IgD-negative memory B cell (primary cell): ENCODE measurements at regions not wholly inside any gene's neighbourhood (a gene's known extent, or its start where the extent isn't known, plus 50 kb on each side); places are given as distances from the start of the nearest gene placed in this dataset.
"Not testable (repeated sequence)": the region's sequence is repeated elsewhere in the genome, so short reads cannot be mapped to it uniquely, and the experiment has no call there.

Experiments used
- H3K27ac Mint-ChIP-seq, 3 donors: one replicate each; pipeline ENCODE4 v1.8.0; 2020 to 2022; ENCODE audit warnings: mild to moderate bottlenecking in 3 of 3, mixed read lengths in 3 of 3, moderate library complexity in 1 of 3
- H3K27me3 Mint-ChIP-seq: one replicate; pipeline ENCODE4 v1.8.0; 2021; ENCODE audit warnings: mixed read lengths
- H3K36me3 Mint-ChIP-seq: one replicate; pipeline ENCODE4 v1.8.0; 2020; ENCODE audit warnings: mild to moderate bottlenecking, mixed read lengths
- H3K4me1 Mint-ChIP-seq, 3 donors: one replicate each; pipeline ENCODE4 v1.8.0; 2020 to 2022; ENCODE audit warnings: mixed read lengths in 3 of 3, mild to moderate bottlenecking in 1 of 3
- H3K4me3 Mint-ChIP-seq, 4 donors: one replicate each; pipeline ENCODE4 v1.8.0; 2020 to 2022; ENCODE audit warnings: mild to moderate bottlenecking in 4 of 4, mixed read lengths in 4 of 4, moderate library complexity in 3 of 4
- H3K9me3 Mint-ChIP-seq, 3 donors: one replicate each; pipeline ENCODE4 v1.8.0; 2020 to 2021; ENCODE audit warnings: mixed read lengths in 3 of 3, mild to moderate bottlenecking in 1 of 3

- not testable (repeated sequence) for H3K27ac Mint-ChIP-seq, H3K4me1 Mint-ChIP-seq, H3K9me3 Mint-ChIP-seq, H3K27me3 Mint-ChIP-seq, H3K36me3 Mint-ChIP-seq
- peak overlapping the region in 1 of 4 donors; percentile 68 for H3K4me3 Mint-ChIP-seq
These were observed 193.2 kb upstream of the PPP1R26 start for GRCh38 chr9:135286187-135286925.

DNA sequence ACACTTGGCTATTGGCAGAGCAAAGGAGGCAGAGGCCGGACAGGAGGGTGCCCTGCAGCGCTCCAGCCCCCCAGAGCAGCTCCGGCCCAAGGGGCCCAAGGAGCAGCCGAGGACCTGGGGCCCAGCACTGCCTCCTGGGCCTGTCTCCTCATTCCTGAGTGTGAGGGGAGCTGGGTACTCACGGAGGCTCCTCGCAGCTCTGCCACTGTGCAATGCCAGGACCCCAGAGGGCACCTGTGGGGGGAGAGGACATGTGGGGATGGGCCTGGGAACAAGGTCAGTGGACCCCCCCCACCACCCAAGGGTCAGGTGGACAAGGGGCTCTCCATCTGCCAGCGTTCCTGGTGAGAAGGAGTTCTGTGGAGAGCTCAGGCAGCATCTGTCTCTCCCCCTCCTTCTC is 192.6 kb upstream of the PPP1R26 start:
- no peak overlapping the region for H3K27ac Mint-ChIP-seq
- no peaks in the 10 kb centered on the region for H3K36me3 Mint-ChIP-seq
- no peaks in the 10 kb centered on the region for H3K9me3 Mint-ChIP-seq
- H3K27me3 Mint-ChIP-seq, result peaks cover 7% of the 10 kb centered on the region
- H3K4me1 Mint-ChIP-seq, result peaks cover 0 to 2% (median 0%) of the 10 kb centered on the region in 3 donors
- H3K4me3 Mint-ChIP-seq, result no peak overlapping the region

DNA sequence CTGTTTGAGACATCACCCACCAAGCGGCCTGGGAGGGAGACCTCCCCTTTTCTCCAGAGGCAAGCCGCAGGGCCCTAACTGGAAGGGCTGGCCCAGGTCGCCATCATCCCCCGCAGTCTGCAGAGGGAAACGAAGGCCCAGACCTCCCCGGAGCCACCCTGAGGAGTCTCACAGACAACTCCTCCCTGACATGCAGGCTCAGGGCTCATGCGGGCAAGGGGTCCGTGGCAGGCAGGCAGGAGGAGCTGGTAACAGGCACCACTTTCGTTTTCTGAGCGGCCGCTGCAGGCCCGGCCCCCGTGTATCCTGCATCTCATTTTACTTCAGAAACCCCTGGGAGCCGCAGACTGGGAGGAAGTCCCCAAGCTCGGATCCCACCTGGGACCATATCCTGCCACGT is 192.0 kb upstream of the PPP1R26 start:
- no peak overlapping the region for H3K27ac Mint-ChIP-seq
- no peaks in the 10 kb centered on the region for H3K9me3 Mint-ChIP-seq
- no peaks in the 10 kb centered on the region for H3K36me3 Mint-ChIP-seq
- peaks cover 0 to 2% (median 0%) of the 10 kb centered on the region in 3 donors for H3K4me1 Mint-ChIP-seq
- H3K27me3 Mint-ChIP-seq, result peaks cover 7% of the 10 kb centered on the region
- H3K4me3 Mint-ChIP-seq, result no peak overlapping the region

DNA sequence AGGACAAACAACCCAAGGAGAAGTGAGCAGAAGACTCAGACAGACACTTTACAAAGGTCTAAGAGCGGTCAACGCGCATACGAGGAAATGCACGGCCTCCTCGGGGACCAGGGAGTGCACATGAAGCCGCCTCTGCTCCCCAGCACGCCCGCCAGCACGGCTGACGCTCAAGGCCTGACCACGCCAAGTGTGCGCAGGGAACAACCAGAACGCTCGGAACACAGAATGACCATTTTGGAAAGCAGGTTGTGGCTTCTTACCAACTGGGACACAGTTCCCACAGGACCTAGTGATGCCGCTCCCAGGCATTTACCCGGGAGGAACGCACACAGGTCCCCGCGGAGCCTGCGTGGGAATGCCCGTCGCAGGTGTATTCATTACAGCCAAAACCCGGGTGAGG is 191.5 kb upstream of the PPP1R26 start:
- Mint-ChIP-seq H3K4me3 (no peak overlapping the region), H3K27ac (no peak overlapping the region), H3K36me3 (no peaks in the 10 kb centered on the region), H3K9me3 (no peaks in the 10 kb centered on the region), H3K27me3 (peaks cover 7% of the 10 kb centered on the region), H3K4me1 (peaks cover 0 to 2% (median 0%) of the 10 kb centered on the region in 3 donors)

DNA sequence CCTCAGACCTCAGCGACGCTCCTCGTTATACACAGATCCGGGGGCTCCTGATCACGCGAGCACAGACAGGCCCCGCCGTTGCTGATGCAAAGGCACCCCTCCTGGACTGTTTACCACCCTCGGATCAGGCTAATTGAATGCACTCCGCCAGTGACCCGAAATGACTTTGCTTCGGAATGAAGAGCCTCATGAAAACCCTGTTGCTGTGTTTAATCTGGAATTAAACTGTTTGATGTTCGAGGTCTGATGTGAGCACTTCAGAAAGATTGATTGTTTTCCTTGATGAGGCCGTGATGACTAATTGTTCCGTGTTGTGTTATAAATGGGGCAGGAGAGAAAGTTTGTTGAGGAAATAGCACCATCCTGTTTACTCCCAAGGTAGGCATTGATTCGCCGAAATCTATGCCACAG is 190.5 kb upstream of the PPP1R26 start:
- Mint-ChIP-seq H3K4me1 (peaks cover 0 to 2% (median 0%) of the 10 kb centered on the region in 3 donors), H3K9me3 (no peaks in the 10 kb centered on the region), H3K4me3 (no peak overlapping the region), H3K36me3 (no peaks in the 10 kb centered on the region), H3K27me3 (peaks cover 7% of the 10 kb centered on the region), H3K27ac (no peak overlapping the region)

- no peaks in the 10 kb centered on the region for H3K9me3 Mint-ChIP-seq
- peaks cover 7% of the 10 kb centered on the region for H3K27me3 Mint-ChIP-seq
- no peaks in the 10 kb centered on the region for H3K36me3 Mint-ChIP-seq
- H3K4me1 Mint-ChIP-seq, result peaks cover 0 to 2% (median 0%) of the 10 kb centered on the region in 3 donors
- H3K4me3 Mint-ChIP-seq, result no peak overlapping the region
- no peak overlapping the region for H3K27ac Mint-ChIP-seq
These were observed 189.5 kb upstream of the PPP1R26 start for GRCh38 chr9:135290086-135290485.

DNA sequence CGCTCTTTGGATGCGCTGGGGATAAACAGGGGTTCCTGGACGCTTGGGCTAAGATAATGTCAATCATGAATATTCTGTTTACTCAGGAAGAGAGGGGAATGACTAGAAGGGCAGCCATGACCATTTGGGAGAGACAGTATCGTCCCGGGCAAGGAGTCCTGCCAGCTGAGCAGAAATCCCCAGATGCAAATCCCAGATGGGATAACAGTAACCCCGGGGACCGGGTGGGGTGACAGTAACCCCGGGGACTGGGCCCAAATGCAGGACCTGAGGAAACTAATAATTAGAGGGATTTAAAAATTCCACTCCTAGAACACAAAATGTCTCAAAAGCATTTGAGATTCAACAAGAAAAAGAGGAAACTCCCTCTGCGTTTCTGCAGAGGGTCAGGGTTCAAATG is 189.0 kb upstream of the PPP1R26 start:
- no peaks in the 10 kb centered on the region for H3K36me3 Mint-ChIP-seq
- H3K4me1 Mint-ChIP-seq, result peaks cover 0 to 2% (median 0%) of the 10 kb centered on the region in 3 donors
- H3K27me3 Mint-ChIP-seq, result peaks cover 7% of the 10 kb centered on the region
- H3K27ac Mint-ChIP-seq, result no peak overlapping the region
- H3K9me3 Mint-ChIP-seq, result no peaks in the 10 kb centered on the region
- H3K4me3 Mint-ChIP-seq, result peak overlapping the region in 1 of 4 donors; percentile 52

GRCh38 chr9:135291165-135291564 is 188.4 kb upstream of the PPP1R26 start:
- Mint-ChIP-seq H3K27me3 (peaks cover 7% of the 10 kb centered on the region), H3K27ac (no peak overlapping the region), H3K9me3 (no peaks in the 10 kb centered on the region), H3K4me3 (no peak overlapping the region), H3K4me1 (peaks cover 0 to 2% (median 0%) of the 10 kb centered on the region in 3 donors), H3K36me3 (no peaks in the 10 kb centered on the region)

DNA sequence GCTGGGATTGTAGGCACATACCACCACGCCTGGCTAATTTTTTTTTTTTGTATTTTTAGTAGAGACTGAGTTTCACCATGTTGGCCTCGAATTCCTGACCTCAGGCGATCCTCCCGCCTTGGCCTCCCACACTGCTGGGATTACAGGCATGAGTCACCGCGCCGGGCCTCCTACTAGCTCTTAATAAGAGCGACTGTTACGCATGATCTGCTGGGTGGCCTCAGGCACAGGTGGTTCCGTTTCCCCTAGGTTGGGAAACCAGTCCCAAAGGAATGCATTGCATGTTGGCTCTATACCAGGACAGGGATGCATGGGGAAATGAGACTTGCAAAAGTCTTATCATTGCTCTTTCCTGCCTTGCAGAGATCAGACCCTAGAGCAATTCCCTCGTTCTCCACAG is 184.7 kb upstream of the PPP1R26 start:
- Mint-ChIP-seq H3K4me1 (peaks cover 0 to 2% (median 0%) of the 10 kb centered on the region in 3 donors), H3K9me3 (no peaks in the 10 kb centered on the region), H3K4me3 (no peak overlapping the region), H3K36me3 (peaks cover 1% of the 10 kb centered on the region), H3K27me3 (peaks cover 6% of the 10 kb centered on the region), H3K27ac (no peak overlapping the region)

- Mint-ChIP-seq H3K9me3 (no peaks in the 10 kb centered on the region), H3K27ac (no peak overlapping the region), H3K27me3 (peaks cover 3% of the 10 kb centered on the region), H3K4me3 (no peak overlapping the region), H3K4me1 (peaks cover 0 to 2% (median 0%) of the 10 kb centered on the region in 3 donors), H3K36me3 (peaks cover 1% of the 10 kb centered on the region)
These were observed 183.9 kb upstream of the PPP1R26 start for GRCh38 chr9:135295551-135296300.

DNA sequence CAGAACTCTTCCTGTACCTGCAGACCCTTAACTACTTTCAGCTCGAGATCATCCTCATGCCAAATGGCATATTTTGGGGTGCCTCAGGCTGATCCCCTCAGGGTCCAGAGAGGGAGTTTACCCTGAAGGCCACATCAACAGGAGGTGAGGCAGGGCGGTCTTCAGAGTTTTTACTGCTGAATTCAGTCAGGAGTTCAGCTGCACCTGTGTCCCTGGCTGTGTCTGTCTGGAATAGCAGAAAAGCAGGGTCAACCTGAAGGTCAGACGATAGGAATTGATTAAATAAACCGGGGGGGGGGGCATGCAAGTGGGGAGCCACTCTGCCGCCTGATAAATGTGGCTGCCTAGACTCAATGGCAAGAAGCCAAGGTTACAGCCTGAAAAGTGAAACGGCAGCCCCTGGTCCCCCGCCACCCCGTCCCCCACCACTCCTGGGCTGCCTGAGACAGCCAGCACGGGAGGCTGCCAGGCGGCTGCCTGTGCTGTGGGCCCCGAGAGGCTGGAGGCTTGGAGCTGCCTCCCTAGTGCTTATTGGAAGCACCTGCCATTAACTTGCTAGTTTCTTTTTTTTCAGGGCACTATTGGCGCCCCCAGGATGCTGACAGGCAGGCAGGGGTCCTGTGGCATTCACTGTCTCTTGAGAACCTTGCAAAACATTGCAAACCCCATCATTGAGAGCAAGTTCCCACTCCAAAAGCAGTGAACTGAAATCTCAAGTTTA is 182.7 kb upstream of the PPP1R26 start:
- H3K27ac Mint-ChIP-seq, result no peak overlapping the region
- H3K4me1 Mint-ChIP-seq, result no peaks in the 10 kb centered on the region
- H3K27me3 Mint-ChIP-seq, result peaks cover 3% of the 10 kb centered on the region
- H3K4me3 Mint-ChIP-seq, result no peak overlapping the region
- H3K36me3 Mint-ChIP-seq, result peaks cover 1% of the 10 kb centered on the region
- H3K9me3 Mint-ChIP-seq, result no peaks in the 10 kb centered on the region

- Mint-ChIP-seq H3K36me3 (peaks cover 1% of the 10 kb centered on the region), H3K27ac (no peak overlapping the region), H3K9me3 (no peaks in the 10 kb centered on the region), H3K27me3 (peaks cover 3% of the 10 kb centered on the region), H3K4me1 (no peaks in the 10 kb centered on the region), H3K4me3 (no peak overlapping the region)
These were observed 182.0 kb upstream of the PPP1R26 start for GRCh38 chr9:135297456-135298075.

DNA sequence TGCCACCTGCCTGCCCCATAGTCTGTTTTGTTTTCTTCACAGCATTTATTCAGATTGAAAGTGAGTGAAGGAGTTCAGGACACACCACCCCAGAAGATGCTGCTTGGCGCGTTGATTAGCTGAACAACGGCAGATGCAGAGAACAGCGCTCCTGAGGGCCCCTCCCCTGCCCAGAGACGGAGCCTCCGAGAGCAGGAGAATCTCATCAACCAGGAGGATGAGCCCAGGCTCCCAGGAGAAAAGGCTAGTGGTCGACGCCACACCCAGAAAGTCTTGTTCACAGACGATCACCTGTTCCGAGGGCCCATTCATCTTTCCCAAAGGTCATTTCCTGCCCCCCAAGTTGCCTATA is 180.4 kb upstream of the PPP1R26 start:
- H3K4me1 Mint-ChIP-seq, result peaks cover 0 to 2% (median 0%) of the 10 kb centered on the region in 3 donors
- peaks cover 0 to 5% (median 2%) of the 10 kb centered on the region in 3 donors for H3K9me3 Mint-ChIP-seq
- no peak overlapping the region for H3K27ac Mint-ChIP-seq
- peaks cover 3% of the 10 kb centered on the region for H3K27me3 Mint-ChIP-seq
- peak overlapping the region in 1 of 4 donors; percentile 76 for H3K4me3 Mint-ChIP-seq
- H3K36me3 Mint-ChIP-seq, result peaks cover 1% of the 10 kb centered on the region

DNA sequence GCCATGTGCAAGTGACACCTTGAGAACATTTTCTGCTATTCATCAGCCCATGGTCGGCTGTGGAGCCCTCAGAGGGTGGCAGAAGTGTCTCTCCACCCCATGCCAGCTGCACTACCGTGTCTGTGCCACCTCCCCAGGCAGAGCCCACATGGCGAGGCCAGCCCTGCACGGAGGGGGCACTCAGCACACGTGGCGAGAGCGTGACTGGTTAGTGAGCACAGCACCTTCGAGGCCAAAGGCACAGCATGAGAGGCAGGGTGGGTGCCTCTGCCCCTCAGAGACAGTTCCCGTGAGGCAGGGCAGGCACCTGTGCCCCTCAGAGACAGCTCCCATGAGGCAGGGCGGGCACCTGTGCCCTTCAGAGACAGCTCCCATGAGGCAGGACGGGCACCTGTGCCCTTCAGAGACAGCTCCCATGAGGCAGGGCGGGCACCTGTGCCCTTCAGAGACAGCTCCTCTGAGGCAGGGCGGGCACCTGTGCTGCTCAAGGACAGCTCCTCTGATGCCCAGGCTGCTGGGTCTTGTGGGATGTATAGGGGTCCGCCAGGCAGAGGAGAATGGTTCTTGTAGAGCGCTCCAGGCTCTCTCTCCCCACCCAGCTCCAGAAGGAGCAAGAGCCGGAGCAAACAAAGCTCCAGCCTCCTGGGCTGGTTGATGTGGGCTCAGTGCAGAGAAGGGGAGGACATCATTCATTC is 179.8 kb upstream of the PPP1R26 start:
- Mint-ChIP-seq H3K4me3 (no peak overlapping the region), H3K27me3 (peaks cover 3% of the 10 kb centered on the region), H3K27ac (no peak overlapping the region), H3K36me3 (peaks cover 1% of the 10 kb centered on the region), H3K9me3 (peaks cover 0 to 5% (median 2%) of the 10 kb centered on the region in 3 donors), H3K4me1 (peaks cover 0 to 2% (median 0%) of the 10 kb centered on the region in 3 donors)
